AG10803 (cell line): ENCODE measurements at regions not wholly inside any gene's neighbourhood (a gene's known extent, or its start where the extent isn't known, plus 50 kb on each side); places are given as distances from the start of the nearest gene placed in this dataset.

Experiments used
- DNase-seq: peaks from one replicate; pipeline ENCODE4 v3.0.0; 2010; ENCODE audit warnings: low read depth
- H3K4me3 ChIP-seq: 2 replicates; pipeline ENCODE4 v1.5.1; 2011; ENCODE audit warnings: mild to moderate bottlenecking, low read length, control low read depth
- CTCF ChIP-seq: conservative IDR thresholded peaks from 2 replicates; pipeline ENCODE4 v1.5.1; 2011; ENCODE audit warnings: mild to moderate bottlenecking, low read length, control low read depth, inconsistent platforms

- DNase-seq, result no peak
- no peak overlapping the region for H3K4me3 ChIP-seq
- no peak for TF ChIP-seq CTCF
These were observed 234.3 kb upstream of the MBL2 start for GRCh38 chr10:53006663-53007526.

GRCh38 chr10:53005612-53006345, 233.2 kb upstream of the MBL2 start:
- no peak for TF ChIP-seq CTCF
- DNase-seq, result no peak
- no peak overlapping the region for H3K4me3 ChIP-seq

- DNase-seq, result no peak
- no peak for TF ChIP-seq CTCF
- H3K4me3 ChIP-seq, result no peak overlapping the region
These were observed 230.5 kb upstream of the MBL2 start for GRCh38 chr10:53003094-53003493.

GRCh38 chr10:52999681-53000080, 227.1 kb upstream of the MBL2 start:
- DNase-seq, result no peak
- no peak overlapping the region for H3K4me3 ChIP-seq
- no peak for TF ChIP-seq CTCF

GRCh38 chr10:52999258-52999657, 226.7 kb upstream of the MBL2 start:
- no peak for DNase-seq
- no peak for TF ChIP-seq CTCF
- no peak overlapping the region for H3K4me3 ChIP-seq

GRCh38 chr10:52997007-52997406, 224.4 kb upstream of the MBL2 start:
- no peak for DNase-seq
- H3K4me3 ChIP-seq, result no peak overlapping the region
- TF ChIP-seq CTCF, result no peak

- no peak for TF ChIP-seq CTCF
- H3K4me3 ChIP-seq, result no peak overlapping the region
These were observed 221.8 kb upstream of the MBL2 start for GRCh38 chr10:52994370-52994769.

More at GRCh38 chr10:52994370-52994769, 221.8 kb upstream of the MBL2 start:
- DNase-seq, result no peak
